ENCODE measurements at regions not wholly inside any gene's neighbourhood (a gene's known extent, or its start where the extent isn't known, plus 50 kb on each side); places are given as distances from the start of the nearest gene placed in this dataset.
"Not testable (repeated sequence)": the region's sequence is repeated elsewhere in the genome, so short reads cannot be mapped to it uniquely, and the experiment has no call there.

GRCh38 chr15:20348900-20349773, 192.5 kb downstream of the GOLGA6L6 start:
- no peak for TF ChIP-seq CTCF (IDR thresholded peaks at IDR 0.05; ENCODE audit: low read depth, low read length)

GRCh38 chr15:20348291-20348899, 193.2 kb downstream of the GOLGA6L6 start:
- no peak overlapping the region for H3K4me3 ChIP-seq (replicated peaks in 1 of 2; ENCODE audit: low read depth in 2 of 2, low read length in 2 of 2)
- no peak for DNase-seq (ENCODE audit: low read depth in 2 of 2)
- TF ChIP-seq CTCF (IDR thresholded peaks at IDR 0.05; ENCODE audit: low read depth, low read length), result no peak

More at GRCh38 chr15:20348900-20349773, 192.5 kb downstream of the GOLGA6L6 start:
- DNase-seq (ENCODE audit: low read depth in 2 of 2), result no peak
- H3K4me3 ChIP-seq (replicated peaks in 1 of 2; ENCODE audit: low read depth in 2 of 2, low read length in 2 of 2), result no peak overlapping the region

GRCh38 chr15:20346082-20346805, 195.4 kb downstream of the GOLGA6L6 start:
- DNase-seq (ENCODE audit: low read depth in 2 of 2), result no peak
- TF ChIP-seq CTCF (IDR thresholded peaks at IDR 0.05; ENCODE audit: low read depth, low read length), result no peak

GRCh38 chr15:20345401-20345958, 196.1 kb downstream of the GOLGA6L6 start:
- no peak overlapping the region for H3K4me3 ChIP-seq (replicated peaks in 1 of 2; ENCODE audit: low read depth in 2 of 2, low read length in 2 of 2)
- no peak for DNase-seq (ENCODE audit: low read depth in 2 of 2)

More at GRCh38 chr15:20346082-20346805, 195.4 kb downstream of the GOLGA6L6 start:
- no peak overlapping the region for H3K4me3 ChIP-seq (replicated peaks in 1 of 2; ENCODE audit: low read depth in 2 of 2, low read length in 2 of 2)

GRCh38 chr15:20344601-20345400, 196.8 kb downstream of the GOLGA6L6 start:
- DNase-seq (ENCODE audit: low read depth in 2 of 2), result no peak
- no peak overlapping the region for H3K4me3 ChIP-seq (replicated peaks in 1 of 2; ENCODE audit: low read depth in 2 of 2, low read length in 2 of 2)
- TF ChIP-seq CTCF (IDR thresholded peaks at IDR 0.05; ENCODE audit: low read depth, low read length), result no peak

More at GRCh38 chr15:20345401-20345958, 196.1 kb downstream of the GOLGA6L6 start:
- TF ChIP-seq CTCF (IDR thresholded peaks at IDR 0.05; ENCODE audit: low read depth, low read length), result no peak

- H3K4me3 ChIP-seq (replicated peaks in 1 of 2; ENCODE audit: low read depth in 2 of 2, low read length in 2 of 2); DNase-seq (ENCODE audit: low read depth in 2 of 2): not testable (repeated sequence)
Measured at GRCh38 chr15:20343395-20344211, 198.0 kb downstream of the GOLGA6L6 start.

- DNase-seq (ENCODE audit: low read depth in 2 of 2); H3K4me3 ChIP-seq (replicated peaks in 1 of 2; ENCODE audit: low read depth in 2 of 2, low read length in 2 of 2): not testable (repeated sequence)
Measured at GRCh38 chr15:20342601-20343394, 198.8 kb downstream of the GOLGA6L6 start.

All from cardiac fibroblast (primary cell).